ENCODE measurements at regions not wholly inside any gene's neighbourhood (a gene's known extent, or its start where the extent isn't known, plus 50 kb on each side); places are given as distances from the start of the nearest gene placed in this dataset.

GRCh38 chr7:20504060-20504459 lies 111.4 kb upstream of the ABCB5 start:
- no peak for DNase-seq (ENCODE audit: low spot score)
- H3K27ac ChIP-seq: no peak overlapping the region
- TF ChIP-seq CTCF (IDR thresholded peaks at IDR 0.05): no peak
- H3K4me3 ChIP-seq: no peak overlapping the region

GRCh38 chr7:20506175-20506574 lies 109.3 kb upstream of the ABCB5 start:
- H3K4me3 ChIP-seq: no peak overlapping the region
- H3K27ac ChIP-seq: no peak overlapping the region
- no peak for DNase-seq (ENCODE audit: low spot score)
- no peak for TF ChIP-seq CTCF (IDR thresholded peaks at IDR 0.05)

GRCh38 chr7:20507157-20507556 lies 108.3 kb upstream of the ABCB5 start:
- TF ChIP-seq CTCF (IDR thresholded peaks at IDR 0.05): no peak
- DNase-seq (ENCODE audit: low spot score): no peak
- no peak overlapping the region for H3K27ac ChIP-seq
- H3K4me3 ChIP-seq: no peak overlapping the region

GRCh38 chr7:20508109-20508508 lies 107.4 kb upstream of the ABCB5 start:
- H3K4me3 ChIP-seq: no peak overlapping the region
- H3K27ac ChIP-seq: no peak overlapping the region
- no peak for TF ChIP-seq CTCF (IDR thresholded peaks at IDR 0.05)
- no peak for DNase-seq (ENCODE audit: low spot score)

GRCh38 chr7:20509892-20510572 lies 105.4 kb upstream of the ABCB5 start:
- H3K4me3 ChIP-seq: no peak overlapping the region
- DNase-seq (ENCODE audit: low spot score): no peak
- no peak overlapping the region for H3K27ac ChIP-seq
- no peak for TF ChIP-seq CTCF (IDR thresholded peaks at IDR 0.05)

GRCh38 chr7:20510573-20510900 lies 104.9 kb upstream of the ABCB5 start:
- Histone ChIP-seq H3K4me3 (no peak overlapping the region), H3K27ac (no peak overlapping the region)
- TF ChIP-seq CTCF (IDR thresholded peaks at IDR 0.05): no peak
- DNase-seq (ENCODE audit: low spot score): no peak

GRCh38 chr7:20513341-20513740 lies 102.1 kb upstream of the ABCB5 start:
- DNase-seq (ENCODE audit: low spot score): no peak
- no peak for TF ChIP-seq CTCF (IDR thresholded peaks at IDR 0.05)
- no peak overlapping the region for H3K27ac ChIP-seq
- H3K4me3 ChIP-seq: no peak overlapping the region

Measured in coronary artery (tissue), 2 donors.